HepG2 (cell line): ENCODE measurements at regions not wholly inside any gene's neighbourhood (a gene's known extent, or its start where the extent isn't known, plus 50 kb on each side); places are given as distances from the start of the nearest gene placed in this dataset.

ENCODE experiments used
- GPBP1L1 ChIP-seq: sonication (generic); formaldehyde crosslinking; IDR thresholded peaks from 2 replicates; pipeline ENCODE4 v1.5.0; 2020; ENCODE audit warnings: mild to moderate bottlenecking, missing genetic modification reagents

GRCh38 chr17:55561316-55561972 is 50.2 kb upstream of the SMIM36 start (continued):
- TF ChIP-seq GPBP1L1: no peak
